Suprapubic skin (tissue), 4 donors: ENCODE measurements at regions not wholly inside any gene's neighbourhood (a gene's known extent, or its start where the extent isn't known, plus 50 kb on each side); places are given as distances from the start of the nearest gene placed in this dataset.

Experiments used
- DNase-seq, 2 donors: peaks; one replicate each; pipeline ENCODE4 v3.0.0-alpha.2; 2019; ENCODE audit warnings: low spot score in 2 of 2
- H3K27ac ChIP-seq: fragments of 200-600 bp; sonication (generic); one replicate; pipeline ENCODE4 v1.5.1; 2019
- H3K27me3 ChIP-seq: fragments of 200-600 bp; sonication (generic); one replicate; pipeline ENCODE4 v1.5.1; 2019
- H3K36me3 ChIP-seq: fragments of 200-600 bp; sonication (generic); one replicate; pipeline ENCODE4 v1.5.1; 2019
- H3K4me1 ChIP-seq: fragments of 200-600 bp; sonication (generic); one replicate; pipeline ENCODE4 v1.5.1; 2019
- H3K4me3 ChIP-seq: fragments of 200-600 bp; sonication (generic); one replicate; pipeline ENCODE4 v1.5.1; 2019; ENCODE audit warnings: mild to moderate bottlenecking
- H3K9me3 ChIP-seq: fragments of 200-600 bp; sonication (generic); one replicate; pipeline ENCODE4 v1.5.1; 2019
- EP300 ChIP-seq: sonication (generic); formaldehyde crosslinking; IDR thresholded peaks from one replicate; pipeline ENCODE4 v1.6.1; 2017; ENCODE audit warnings: antibody characterized with exemption
- POLR2A ChIP-seq, 2 donors: fragments of 450-650 bp; IDR thresholded peaks; one replicate each; pipeline ENCODE4 v1.6.1; 2017; ENCODE audit warnings: antibody characterized with exemption in 2 of 2, mild to moderate bottlenecking in 2 of 2, moderate library complexity in 2 of 2
- POLR2AphosphoS5 ChIP-seq, 3 donors: sonication (generic); formaldehyde crosslinking; IDR thresholded peaks; one replicate each; pipeline ENCODE4 v1.6.1; 2017; ENCODE audit warnings: antibody characterized with exemption in 3 of 3
- WGBS: methylation state at CpG from one replicate; pipeline ENCODE4 v1.1.5; 2018; 5-methylcytosine and 5-hydroxymethylcytosine counted together
- TF ChIP-seq, protein P1 (sequence below), 2 donors: fragments of 200-600 bp in 1 of 2; fragments of 450-650 bp in 1 of 2; sonication (generic) in 1 of 2; IDR thresholded peaks; one replicate each; pipeline ENCODE4 v1.5.1; 2016 to 2019; ENCODE audit warnings: antibody characterized with exemption in 2 of 2, mild to moderate bottlenecking in 1 of 2, moderate library complexity in 1 of 2

DNA sequence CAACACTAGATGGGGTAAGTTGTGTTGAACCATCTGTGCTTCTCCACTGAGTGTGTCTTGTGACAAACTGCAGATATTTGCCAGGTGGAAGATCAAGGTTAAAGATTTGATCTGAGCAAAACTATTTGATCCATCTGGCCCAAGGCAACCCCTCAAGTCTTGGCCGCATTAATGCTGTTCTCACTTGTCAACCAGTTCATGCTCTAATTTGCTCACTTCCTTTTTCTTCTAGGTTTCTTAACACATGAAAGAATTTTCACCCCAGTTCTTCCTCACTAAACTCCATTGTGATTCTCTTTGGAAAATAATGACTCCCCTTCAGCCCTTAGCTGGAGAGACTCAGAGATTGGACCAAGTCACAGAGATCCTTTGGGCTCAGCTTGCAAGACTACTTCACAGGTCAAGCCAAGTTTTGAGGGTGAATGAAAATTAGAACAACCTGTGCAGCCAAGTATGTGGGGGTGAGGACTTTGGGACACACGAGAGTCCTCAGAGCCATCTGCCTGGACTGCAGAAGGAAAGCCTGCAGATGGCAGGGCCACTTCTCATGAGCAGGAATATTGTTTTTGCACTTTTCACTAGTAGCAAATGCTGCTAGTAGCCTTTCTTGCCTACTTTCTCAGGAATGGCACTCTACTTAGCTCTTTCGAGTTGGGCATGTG, 166.5 kb downstream of the AXIN2 start:
- no peak for DNase-seq

DNA sequence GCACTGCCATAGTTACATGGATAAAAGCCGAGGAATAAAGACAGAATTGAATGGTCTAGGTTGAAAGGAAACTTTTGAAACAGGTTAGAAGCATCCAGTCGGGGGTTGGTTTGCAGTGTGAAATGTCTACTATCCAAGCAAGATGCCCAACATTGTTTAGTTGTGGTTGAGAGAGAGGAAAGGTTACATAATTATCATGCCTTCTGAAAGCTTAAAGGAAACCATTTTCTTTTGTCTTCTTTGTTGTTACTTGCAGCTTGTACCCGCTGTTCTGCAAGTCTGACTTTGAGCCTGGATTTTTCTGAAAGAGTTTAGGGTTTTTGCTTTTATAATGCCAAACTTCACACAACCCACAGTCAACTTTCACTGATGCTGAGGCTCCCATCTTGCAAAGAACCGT, 167.9 kb downstream of the AXIN2 start:
- Histone ChIP-seq H3K4me3 (no peak overlapping the region), H3K27me3 (no peaks in the 10 kb centered on the region), H3K36me3 (no peaks in the 10 kb centered on the region), H3K27ac (no peak overlapping the region), H3K9me3 (no peaks in the 10 kb centered on the region), H3K4me1 (peaks cover 4% of the 10 kb centered on the region)
- 78% methylated on average over 4 of the region's 4 CpGs for WGBS
- no peak for TF ChIP-seq POLR2A (IDR thresholded peaks at IDR 0.05)
- DNase-seq: no peak

More for the DNA sequence above, 166.5 kb downstream of the AXIN2 start:
- H3K36me3 ChIP-seq: no peaks in the 10 kb centered on the region
- no peaks in the 10 kb centered on the region for H3K4me1 ChIP-seq
- WGBS: 50% methylated on average over 3 of the region's 3 CpGs
- H3K4me3 ChIP-seq: no peak overlapping the region
- H3K9me3 ChIP-seq: no peaks in the 10 kb centered on the region
- H3K27ac ChIP-seq: no peak overlapping the region
- H3K27me3 ChIP-seq: no peaks in the 10 kb centered on the region
- TF ChIP-seq POLR2A (IDR thresholded peaks at IDR 0.05) (no peak), POLR2AphosphoS5 (IDR thresholded peaks at IDR 0.05) (no peak)

DNA sequence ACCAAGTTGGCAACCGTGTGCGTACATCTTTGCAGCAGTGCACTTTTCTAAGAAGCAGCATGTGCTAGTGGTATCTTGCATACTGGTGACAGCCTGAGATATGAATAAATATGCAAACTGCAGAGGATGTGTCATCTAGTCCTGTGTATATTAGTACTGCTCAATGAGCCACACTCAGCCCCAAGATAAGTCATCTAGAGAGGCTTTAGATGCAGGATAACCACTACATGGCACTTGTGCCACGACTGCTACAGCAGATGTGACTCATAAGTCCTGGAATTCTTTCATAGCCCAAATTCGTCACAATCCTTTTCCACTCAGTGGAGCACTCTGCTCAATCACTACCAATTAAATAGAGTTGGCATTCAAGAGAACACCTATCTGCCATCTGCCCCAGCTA, 171.5 kb downstream of the AXIN2 start:
- no peak for DNase-seq
- Histone ChIP-seq H3K9me3 (no peaks in the 10 kb centered on the region), H3K27ac (peak overlapping the region; percentile 46), H3K4me3 (no peak overlapping the region), H3K27me3 (no peaks in the 10 kb centered on the region), H3K36me3 (no peaks in the 10 kb centered on the region), H3K4me1 (peaks cover 4% of the 10 kb centered on the region)
- TF ChIP-seq, protein P1, sequence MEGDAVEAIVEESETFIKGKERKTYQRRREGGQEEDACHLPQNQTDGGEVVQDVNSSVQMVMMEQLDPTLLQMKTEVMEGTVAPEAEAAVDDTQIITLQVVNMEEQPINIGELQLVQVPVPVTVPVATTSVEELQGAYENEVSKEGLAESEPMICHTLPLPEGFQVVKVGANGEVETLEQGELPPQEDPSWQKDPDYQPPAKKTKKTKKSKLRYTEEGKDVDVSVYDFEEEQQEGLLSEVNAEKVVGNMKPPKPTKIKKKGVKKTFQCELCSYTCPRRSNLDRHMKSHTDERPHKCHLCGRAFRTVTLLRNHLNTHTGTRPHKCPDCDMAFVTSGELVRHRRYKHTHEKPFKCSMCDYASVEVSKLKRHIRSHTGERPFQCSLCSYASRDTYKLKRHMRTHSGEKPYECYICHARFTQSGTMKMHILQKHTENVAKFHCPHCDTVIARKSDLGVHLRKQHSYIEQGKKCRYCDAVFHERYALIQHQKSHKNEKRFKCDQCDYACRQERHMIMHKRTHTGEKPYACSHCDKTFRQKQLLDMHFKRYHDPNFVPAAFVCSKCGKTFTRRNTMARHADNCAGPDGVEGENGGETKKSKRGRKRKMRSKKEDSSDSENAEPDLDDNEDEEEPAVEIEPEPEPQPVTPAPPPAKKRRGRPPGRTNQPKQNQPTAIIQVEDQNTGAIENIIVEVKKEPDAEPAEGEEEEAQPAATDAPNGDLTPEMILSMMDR (IDR thresholded peaks at IDR 0.05): no peak
- no peak for TF ChIP-seq POLR2A (IDR thresholded peaks at IDR 0.05)
- TF ChIP-seq EP300: no peak
- no peak for TF ChIP-seq POLR2AphosphoS5 (IDR thresholded peaks at IDR 0.05)
- whole genome bisulfite sequencing: 67% methylated on average over 4 of the region's 4 CpGs

DNA sequence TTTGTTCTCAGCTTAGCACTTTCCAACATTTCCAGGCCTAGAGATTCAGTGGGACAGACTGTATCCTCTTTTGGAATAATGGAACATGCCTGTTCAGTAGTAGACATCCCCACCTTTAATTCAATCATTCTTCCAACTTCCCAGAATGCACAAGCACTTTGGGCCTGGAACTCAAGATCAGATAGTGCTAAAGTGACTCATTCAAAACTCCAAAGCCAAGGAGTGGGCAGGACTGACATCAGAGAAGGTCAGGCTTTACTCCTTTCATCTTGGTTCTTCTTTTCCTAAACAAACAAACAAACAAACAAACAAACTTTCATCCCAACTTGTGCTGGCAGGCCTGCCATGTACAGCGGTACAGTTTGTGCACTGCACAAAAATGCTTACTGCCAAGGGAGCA, 172.0 kb downstream of the AXIN2 start:
- no peak overlapping the region for H3K4me3 ChIP-seq
- no peak for DNase-seq
- peaks cover 4% of the 10 kb centered on the region for H3K4me1 ChIP-seq
- H3K27ac ChIP-seq: peak overlapping the region; percentile 46
- H3K27me3 ChIP-seq: no peaks in the 10 kb centered on the region
- no peaks in the 10 kb centered on the region for H3K9me3 ChIP-seq
- WGBS: 79% methylated on average over 1 of the region's 1 CpG
- TF ChIP-seq EP300 (no peak), POLR2A (IDR thresholded peaks at IDR 0.05) (no peak), POLR2AphosphoS5 (IDR thresholded peaks at IDR 0.05) (no peak)
- TF ChIP-seq, protein P1 (IDR thresholded peaks at IDR 0.05): no peak
- no peaks in the 10 kb centered on the region for H3K36me3 ChIP-seq

DNA sequence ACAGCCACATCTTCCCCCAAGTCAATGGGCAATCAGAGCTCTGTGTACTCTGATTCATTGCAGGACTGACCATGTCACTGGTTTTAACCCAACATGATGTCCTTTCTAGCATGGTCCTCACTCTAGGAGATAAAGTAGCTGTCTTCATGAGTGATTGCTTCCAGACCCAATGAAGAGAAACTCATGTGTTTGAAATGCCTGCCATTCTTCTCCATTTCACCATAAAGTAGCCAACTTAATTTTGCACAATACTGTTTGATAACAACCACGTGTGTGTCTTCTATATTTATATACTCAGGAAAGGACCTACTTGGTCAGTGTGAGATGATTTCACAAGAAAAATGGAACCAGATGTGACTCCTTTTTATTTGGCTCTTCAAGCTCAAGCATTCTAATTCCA, 172.5 kb downstream of the AXIN2 start:
- peak overlapping the region; percentile 46 for H3K27ac ChIP-seq
- no peaks in the 10 kb centered on the region for H3K9me3 ChIP-seq
- 67% methylated on average over 1 of the region's 1 CpG for WGBS
- no peaks in the 10 kb centered on the region for H3K27me3 ChIP-seq
- H3K4me3 ChIP-seq: no peak overlapping the region
- peaks cover 4% of the 10 kb centered on the region for H3K4me1 ChIP-seq
- TF ChIP-seq POLR2A (IDR thresholded peaks at IDR 0.05) (no peak), POLR2AphosphoS5 (IDR thresholded peaks at IDR 0.05) (peak in 1 of 3 donors; percentile 63)
- H3K36me3 ChIP-seq: no peaks in the 10 kb centered on the region
- no peak for DNase-seq

DNA sequence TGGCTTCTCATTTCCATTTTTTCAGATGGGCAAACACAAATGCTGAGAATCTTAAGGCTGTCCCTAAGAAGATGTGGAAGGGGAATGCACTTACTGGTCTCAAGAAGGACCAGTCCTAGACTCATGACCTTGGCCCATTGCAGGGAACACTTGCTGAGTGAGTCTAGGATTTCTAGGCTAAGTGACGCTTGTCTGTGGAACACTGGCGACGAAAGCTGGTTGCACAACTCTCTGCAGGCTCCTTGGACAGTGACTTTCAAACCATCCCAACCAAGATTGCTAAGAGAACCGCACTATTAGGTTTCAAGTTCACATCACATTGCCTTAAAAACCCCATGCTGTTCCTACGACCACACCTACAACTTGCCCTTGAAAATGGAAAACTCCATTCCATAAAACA, 174.1 kb downstream of the AXIN2 start:
- no peaks in the 10 kb centered on the region for H3K36me3 ChIP-seq
- H3K4me1 ChIP-seq: peaks cover 4% of the 10 kb centered on the region
- no peak for DNase-seq
- H3K27me3 ChIP-seq: no peaks in the 10 kb centered on the region
- no peak overlapping the region for H3K4me3 ChIP-seq
- H3K27ac ChIP-seq: no peak overlapping the region
- WGBS: 74% methylated on average over 5 of the region's 5 CpGs
- TF ChIP-seq, protein P1 (IDR thresholded peaks at IDR 0.05): no peak
- TF ChIP-seq POLR2A (IDR thresholded peaks at IDR 0.05): no peak
- TF ChIP-seq POLR2AphosphoS5 (IDR thresholded peaks at IDR 0.05): no peak
- TF ChIP-seq EP300: no peak
- H3K9me3 ChIP-seq: no peaks in the 10 kb centered on the region

DNA sequence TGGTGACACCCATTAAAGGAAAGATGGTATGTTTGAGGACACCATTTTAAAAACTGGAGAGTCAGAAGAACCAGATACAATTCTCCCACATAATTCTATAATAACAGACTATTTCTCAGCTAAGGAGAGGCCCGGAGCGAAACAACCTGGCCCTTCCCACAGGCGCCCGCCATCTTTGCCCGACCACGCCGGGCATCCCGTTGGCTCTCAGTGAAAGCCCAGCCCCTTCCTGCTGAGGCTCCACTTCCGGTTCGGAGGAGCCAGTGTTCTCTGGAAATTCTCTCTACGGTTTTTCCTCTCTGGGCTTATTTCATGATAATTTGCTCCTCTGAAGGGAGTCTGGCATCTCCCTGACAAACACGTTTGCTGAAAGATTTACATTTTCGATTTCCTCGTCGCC, 175.7 kb downstream of the AXIN2 start:
- Histone ChIP-seq H3K9me3 (no peaks in the 10 kb centered on the region), H3K4me3 (no peak overlapping the region), H3K36me3 (no peaks in the 10 kb centered on the region), H3K4me1 (peaks cover 4% of the 10 kb centered on the region), H3K27me3 (no peaks in the 10 kb centered on the region), H3K27ac (no peak overlapping the region)
- DNase-seq: no peak
- TF ChIP-seq EP300 (no peak), POLR2AphosphoS5 (IDR thresholded peaks at IDR 0.05) (no peak), POLR2A (IDR thresholded peaks at IDR 0.05) (no peak)
- TF ChIP-seq, protein P1 (IDR thresholded peaks at IDR 0.05): no peak
- WGBS: 92% methylated on average over 15 of the region's 15 CpGs
